Small intestine (tissue), 7 donors: ENCODE measurements at regions not wholly inside any gene's neighbourhood (a gene's known extent, or its start where the extent isn't known, plus 50 kb on each side); places are given as distances from the start of the nearest gene placed in this dataset.

ENCODE experiments used
- DNase-seq, 2 donors: peaks; one replicate each; pipeline versions ENCODE4 v3.0.0 to v3.0.0-alpha.2; 2013
- FAIRE-seq: peaks from 2 replicates; lab custom pipeline; 2012; peaks lifted over from hg19 to GRCh38; lab: Jason Lieb, UNC
- H3K27ac ChIP-seq, 3 donors: one replicate each; pipeline ENCODE4 v1.5.1; 2013; ENCODE audit warnings: low read length in 2 of 3, mild to moderate bottlenecking in 2 of 3, control low read depth in 1 of 3, inconsistent platforms in 1 of 3, low read depth in 1 of 3, moderate library complexity in 1 of 3
- H3K27me3 ChIP-seq, 3 donors: one replicate each; pipeline ENCODE4 v1.6.1; 2013; ENCODE audit warnings: low read length in 3 of 3, inconsistent platforms in 1 of 3; ENCODE audit not compliant: control insufficient read depth in 3 of 3, insufficient read depth in 3 of 3
- H3K36me3 ChIP-seq, 3 donors: one replicate each; pipeline ENCODE4 v1.6.1; 2013; ENCODE audit warnings: low read length in 3 of 3, inconsistent platforms in 1 of 3, low read depth in 1 of 3, mild to moderate bottlenecking in 1 of 3, moderate library complexity in 1 of 3; ENCODE audit not compliant: control insufficient read depth in 3 of 3, insufficient read depth in 2 of 3
- H3K4me1 ChIP-seq, 3 donors: one replicate each; pipeline ENCODE4 v1.6.1; 2013; ENCODE audit warnings: low read length in 2 of 3, inconsistent platforms in 1 of 3, low read depth in 1 of 3, mild to moderate bottlenecking in 1 of 3, moderate library complexity in 1 of 3; ENCODE audit not compliant: control insufficient read depth in 3 of 3, insufficient read depth in 2 of 3
- H3K4me3 ChIP-seq, 3 donors: one replicate each; pipeline ENCODE4 v1.5.1; 2013; ENCODE audit warnings: low read length in 3 of 3, control low read depth in 1 of 3, inconsistent platforms in 1 of 3, low read depth in 1 of 3, mild to moderate bottlenecking in 1 of 3, moderate library complexity in 1 of 3
- H3K9me3 ChIP-seq, 2 donors: one replicate each; pipeline ENCODE4 v1.6.1; 2013; ENCODE audit warnings: low read depth in 1 of 2, low read length in 1 of 2; ENCODE audit not compliant: control insufficient read depth in 2 of 2, insufficient read depth in 1 of 2
- WGBS, 3 donors: extraction: QIAGEN DNeasy Blood & Tissue Kit; methylation state at CpG; one replicate each; pipeline ENCODE4 v1.1.7; 2013; 5-methylcytosine and 5-hydroxymethylcytosine counted together
- donor health status: healthy with polysubstance abuse.
- donor health status: control.
- donor health status: control.
- donor health status: Bipolar disorder and iron deficiency.
- donor health status: healthy.

DNA sequence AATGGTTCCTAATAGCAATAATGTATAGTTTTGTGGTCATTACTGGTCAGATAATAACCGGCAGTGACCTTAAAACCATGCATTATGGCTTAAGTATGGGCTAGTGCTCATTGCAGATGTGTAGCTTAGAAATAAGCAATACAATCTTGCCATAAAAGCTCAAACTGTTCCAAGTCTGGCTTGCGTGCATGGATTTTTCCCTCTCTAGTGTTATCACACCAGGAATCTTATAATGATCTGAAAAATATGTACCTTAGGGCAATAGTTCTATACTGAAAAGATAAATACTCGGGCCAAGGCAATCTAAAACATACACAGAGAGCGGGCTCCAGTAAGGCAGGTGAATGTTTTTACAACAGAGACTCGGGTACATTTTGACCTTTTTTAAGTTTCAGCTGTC lies 157.8 kb downstream of the DHX15 start:
- no peaks in the 10 kb centered on the region for H3K36me3 ChIP-seq
- peaks cover 0 to 2% of the 10 kb centered on the region in 2 donors for H3K9me3 ChIP-seq
- no peaks in the 10 kb centered on the region for H3K4me1 ChIP-seq
- no peak overlapping the region for H3K4me3 ChIP-seq
- DNase-seq = no peak
- H3K27ac ChIP-seq = no peak overlapping the region
- no peak for FAIRE-seq
- peaks cover 0 to 14% (median 2%) of the 10 kb centered on the region in 3 donors for H3K27me3 ChIP-seq
- WGBS, 3 donors = 25 to 58% (median 34%) methylated on average over 5 of the region's 5 CpGs

DNA sequence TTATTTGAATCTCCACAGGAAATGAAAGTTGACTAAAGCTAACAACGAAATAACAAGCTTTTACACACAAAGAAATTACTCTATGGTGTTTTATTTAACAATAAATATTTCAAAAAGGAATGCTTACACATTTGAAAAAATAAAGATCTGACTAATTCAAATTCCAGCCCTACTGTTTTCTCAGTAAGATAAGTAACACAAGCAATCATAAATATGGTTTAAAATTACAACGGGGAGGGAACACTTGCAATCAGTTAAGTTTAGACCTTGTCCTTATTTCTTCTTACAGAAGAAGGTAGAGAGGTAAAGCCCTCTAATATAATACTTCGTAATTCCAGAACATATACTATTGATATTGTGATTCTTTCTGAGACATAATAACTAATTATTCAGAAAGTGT lies 158.5 kb downstream of the DHX15 start:
- no peak for FAIRE-seq
- 7 to 40% (median 28%) methylated on average over 3 of the region's 3 CpGs for WGBS, 3 donors

DNA sequence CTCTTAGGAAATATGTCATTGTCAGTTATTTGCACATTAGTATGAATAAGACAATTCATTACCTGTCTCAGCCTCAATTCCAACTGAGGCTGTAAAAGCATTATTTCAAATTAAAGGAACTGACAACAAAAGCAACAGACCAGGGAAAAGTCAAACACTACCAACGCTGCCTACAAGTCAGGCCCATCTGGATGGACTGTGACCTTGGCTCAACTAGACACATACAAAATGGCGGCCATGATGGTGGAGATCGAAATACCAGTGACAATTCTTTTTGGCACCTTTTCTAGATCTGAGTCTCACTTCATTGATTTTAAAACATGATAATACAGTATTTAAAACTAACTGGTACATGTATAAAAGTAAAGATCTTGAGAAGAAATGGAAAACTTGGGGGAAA lies 160.7 kb downstream of the DHX15 start:
- Histone ChIP-seq H3K4me1 (no peaks in the 10 kb centered on the region), H3K27ac (no peak overlapping the region), H3K27me3 (peaks cover 0 to 15% (median 2%) of the 10 kb centered on the region in 3 donors), H3K9me3 (peaks cover 0 to 2% of the 10 kb centered on the region in 2 donors), H3K4me3 (no peak overlapping the region), H3K36me3 (no peaks in the 10 kb centered on the region)
- WGBS, 3 donors = 92 to 97% (median 94%) methylated on average over 3 of the region's 3 CpGs
- no peak for FAIRE-seq
- DNase-seq = no peak

More for the DNA sequence above, 158.5 kb downstream of the DHX15 start:
- Histone ChIP-seq H3K36me3 (no peaks in the 10 kb centered on the region), H3K9me3 (peaks cover 0 to 2% of the 10 kb centered on the region in 2 donors), H3K4me3 (no peak overlapping the region), H3K27ac (no peak overlapping the region), H3K27me3 (peaks cover 0 to 14% (median 2%) of the 10 kb centered on the region in 3 donors), H3K4me1 (no peaks in the 10 kb centered on the region)
- DNase-seq = no peak

DNA sequence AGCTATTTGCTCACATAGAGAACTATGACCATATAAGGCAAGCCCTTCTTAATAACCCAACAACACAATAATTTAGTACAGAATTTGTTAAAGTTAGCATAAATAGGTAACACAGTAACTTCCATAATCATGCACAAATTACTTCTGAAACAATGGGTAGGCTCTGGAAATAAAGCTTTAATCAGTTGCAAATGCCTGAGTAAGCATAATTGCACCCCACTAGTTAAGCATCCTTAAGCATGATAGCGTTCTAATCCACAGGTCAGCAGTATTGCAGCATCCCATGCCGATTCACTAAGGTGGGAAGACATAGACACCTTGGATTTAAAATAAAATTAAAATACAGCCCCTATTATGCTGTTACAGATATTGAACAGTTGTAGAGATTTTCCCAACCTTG lies 161.7 kb downstream of the DHX15 start:
- 78 to 87% (median 83%) methylated on average over 2 of the region's 2 CpGs for WGBS, 3 donors
- H3K27ac ChIP-seq = no peak overlapping the region
- no peaks in the 10 kb centered on the region for H3K4me1 ChIP-seq
- no peak overlapping the region for H3K4me3 ChIP-seq
- no peaks in the 10 kb centered on the region for H3K36me3 ChIP-seq
- H3K9me3 ChIP-seq = no peaks in the 10 kb centered on the region
- FAIRE-seq (no peak), DNase-seq (no peak)
- peaks cover 0 to 10% (median 2%) of the 10 kb centered on the region in 3 donors for H3K27me3 ChIP-seq

DNA sequence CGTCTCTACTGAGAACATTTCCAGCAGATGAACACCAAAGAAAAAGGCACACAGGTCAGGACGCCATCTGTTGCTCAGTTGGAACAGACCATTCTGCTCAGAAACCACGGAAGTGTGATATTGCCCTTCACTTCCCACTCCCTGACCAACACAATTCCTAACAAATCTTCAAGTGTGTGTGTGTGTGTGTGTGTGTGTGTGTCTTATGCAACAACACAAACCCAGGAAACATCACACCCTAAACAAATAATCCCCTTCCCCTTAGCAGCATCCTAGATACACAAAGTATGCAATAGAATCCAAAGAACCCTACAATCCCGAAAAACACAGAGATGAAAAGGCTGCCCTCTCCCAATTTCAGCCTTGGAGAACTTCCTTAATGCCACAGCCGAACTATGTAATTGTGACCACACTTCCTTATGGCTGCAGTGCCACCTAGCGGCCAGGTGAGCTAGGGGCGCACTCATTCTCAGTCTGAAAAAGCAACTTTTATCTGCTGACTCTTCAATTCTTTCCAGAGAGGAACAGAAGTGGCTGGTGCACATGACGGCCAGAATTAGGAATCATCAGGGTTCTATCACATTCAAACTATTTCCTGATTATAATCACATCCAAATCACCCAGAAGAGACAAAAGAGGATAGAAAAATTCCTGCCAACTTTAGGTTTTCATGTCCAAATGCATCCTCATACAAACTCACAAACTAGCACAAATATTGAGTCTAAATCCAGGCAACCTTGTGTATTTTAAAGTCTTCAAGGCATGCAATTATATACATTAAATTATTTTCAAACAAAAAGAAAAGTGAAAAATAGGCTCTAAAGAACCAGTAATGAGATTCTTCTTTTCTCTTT lies 164.9 kb downstream of the DHX15 start:
- H3K9me3 ChIP-seq = no peaks in the 10 kb centered on the region
- no peaks in the 10 kb centered on the region for H3K4me1 ChIP-seq
- no peak overlapping the region for H3K4me3 ChIP-seq
- H3K27me3 ChIP-seq = peaks cover 0 to 7% (median 0%) of the 10 kb centered on the region in 3 donors
- DNase-seq = peak; percentile 70 to 79
- FAIRE-seq = no peak
- 10 to 16% (median 13%) methylated on average over 8 of the region's 8 CpGs for WGBS, 3 donors
- H3K27ac ChIP-seq = no peak overlapping the region
- H3K36me3 ChIP-seq = no peaks in the 10 kb centered on the region

DNA sequence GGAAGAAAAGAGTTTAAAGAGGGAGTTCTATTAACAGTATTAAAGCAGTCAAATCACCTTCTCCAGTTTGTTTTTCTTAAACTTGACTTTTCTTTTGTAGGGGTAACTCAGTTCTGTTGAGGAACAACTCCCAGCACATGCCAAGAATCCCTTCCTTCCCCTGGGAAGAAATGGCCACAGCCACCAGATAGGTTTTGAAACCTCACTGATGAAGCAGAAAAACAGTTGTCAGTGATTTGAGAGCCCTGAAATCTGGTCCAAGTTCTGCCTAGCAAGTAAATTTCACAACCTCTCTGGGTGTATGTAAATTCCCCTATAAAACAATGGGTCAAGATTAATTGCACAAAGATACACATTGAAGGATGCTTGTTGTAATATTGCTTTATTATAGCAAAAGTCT lies 167.1 kb downstream of the DHX15 start:
- Histone ChIP-seq H3K4me3 (no peak overlapping the region), H3K36me3 (no peaks in the 10 kb centered on the region), H3K4me1 (no peaks in the 10 kb centered on the region), H3K27ac (no peak overlapping the region), H3K27me3 (peaks cover 0 to 14% (median 0%) of the 10 kb centered on the region in 3 donors), H3K9me3 (no peaks in the 10 kb centered on the region)
- no peak for FAIRE-seq
- DNase-seq = no peak

DNA sequence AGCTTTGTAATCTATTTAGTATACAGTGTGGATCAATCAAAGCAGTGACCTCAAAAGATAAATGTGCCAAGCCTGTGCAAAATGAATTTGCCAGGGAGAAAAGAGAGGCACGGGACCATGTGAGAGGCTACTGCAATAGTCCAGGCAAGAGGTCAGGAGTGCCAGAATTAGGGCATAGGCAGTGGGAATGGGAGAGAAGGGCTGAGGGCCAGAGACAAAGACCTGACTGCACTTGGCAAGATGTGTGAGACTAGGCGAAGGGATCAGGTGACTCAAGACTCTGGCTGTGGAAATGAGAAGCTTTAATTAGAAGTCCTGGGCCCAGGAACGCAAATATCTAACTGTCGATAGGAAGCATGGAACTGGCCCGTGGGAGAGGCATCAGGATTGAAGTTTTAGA lies 168.1 kb downstream of the DHX15 start:
- Histone ChIP-seq H3K27ac (no peak overlapping the region), H3K4me1 (no peaks in the 10 kb centered on the region), H3K9me3 (no peaks in the 10 kb centered on the region), H3K4me3 (no peak overlapping the region), H3K27me3 (peaks cover 0 to 14% (median 0%) of the 10 kb centered on the region in 3 donors), H3K36me3 (no peaks in the 10 kb centered on the region)
- DNase-seq (no peak), FAIRE-seq (no peak)
- 82 to 91% (median 91%) methylated on average over 5 of the region's 5 CpGs for WGBS, 3 donors

DNA sequence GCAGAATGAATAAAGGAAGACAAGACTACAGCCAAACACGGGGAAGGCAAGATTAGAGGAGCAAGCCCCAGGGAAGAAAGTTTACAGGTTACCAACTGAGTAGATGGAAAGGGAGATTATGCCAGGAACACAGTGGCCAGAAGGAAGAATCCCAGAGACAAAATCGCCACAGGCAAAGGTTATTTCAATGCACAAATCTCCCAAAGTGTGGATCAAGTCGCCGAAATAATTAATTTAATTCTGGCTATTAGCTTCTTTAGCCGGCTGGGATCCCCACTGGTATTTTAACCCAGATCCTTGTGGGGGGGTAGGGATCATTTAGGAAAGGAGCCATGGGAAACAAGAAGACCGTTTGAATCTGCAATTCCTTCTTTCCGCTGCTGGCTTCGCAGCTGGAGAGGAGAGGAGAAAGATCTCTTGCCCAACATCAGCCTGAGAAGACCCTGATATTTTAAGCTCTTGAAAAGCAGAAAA lies 171.0 kb downstream of the DHX15 start:
- Histone ChIP-seq H3K27ac (no peak overlapping the region), H3K4me1 (no peaks in the 10 kb centered on the region), H3K4me3 (no peak overlapping the region), H3K9me3 (no peaks in the 10 kb centered on the region), H3K36me3 (no peaks in the 10 kb centered on the region), H3K27me3 (peaks cover 0 to 9% (median 0%) of the 10 kb centered on the region in 3 donors)
- WGBS, 3 donors = 34 to 58% (median 50%) methylated on average over 8 of the region's 8 CpGs
- FAIRE-seq = no peak
- DNase-seq = no peak
